Activated CD8-positive, alpha-beta memory T cell treated with anti-CD3 and anti-CD28 coated beads for 36 hours (primary cell): ENCODE measurements at regions not wholly inside any gene's neighbourhood (a gene's known extent, or its start where the extent isn't known, plus 50 kb on each side); places are given as distances from the start of the nearest gene placed in this dataset.

Experiments used
- CTCF ChIA-PET: fragments of 350-600 bp; sonication (Branson Sonifier 250); formaldehyde crosslinking; loops from one replicate; lab custom pipeline; 2021; ENCODE audit warnings: antibody characterized with exemption; lab: Charles Lee
- POLR2A ChIA-PET: fragments of 350-600 bp; sonication (Branson Sonifier 250); formaldehyde crosslinking; loops from one replicate; lab custom pipeline; 2021; ENCODE audit warnings: antibody characterized with exemption; lab: Charles Lee

DNA sequence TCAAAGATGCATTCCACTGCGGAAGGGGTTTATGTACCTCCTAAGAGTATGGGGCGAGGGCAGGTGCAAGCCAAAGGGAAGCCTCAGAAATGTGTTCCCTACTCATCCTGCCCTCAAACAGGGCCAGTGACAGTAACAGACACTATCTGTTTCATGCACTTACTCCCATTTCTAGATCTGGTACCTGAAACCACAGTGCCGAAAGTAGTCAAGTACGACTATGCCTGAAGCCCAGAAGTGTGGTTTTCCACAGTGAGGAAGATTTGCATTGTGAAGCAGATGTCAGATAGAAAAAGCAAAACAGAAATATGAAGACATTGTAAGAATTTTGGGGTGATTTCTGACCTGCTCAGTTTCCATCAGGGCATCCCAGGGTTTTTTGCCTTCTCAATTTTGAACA lies 748.7 kb downstream of the RNF144A start:
- CTCF ChIA-PET, result no interaction called here
- POLR2A ChIA-PET, result interaction anchor here (0.6 kb wide), 1 partner anchor 112 kb away, joined by 10 read pairs; no protein-coding TSS in a partner anchor

DNA sequence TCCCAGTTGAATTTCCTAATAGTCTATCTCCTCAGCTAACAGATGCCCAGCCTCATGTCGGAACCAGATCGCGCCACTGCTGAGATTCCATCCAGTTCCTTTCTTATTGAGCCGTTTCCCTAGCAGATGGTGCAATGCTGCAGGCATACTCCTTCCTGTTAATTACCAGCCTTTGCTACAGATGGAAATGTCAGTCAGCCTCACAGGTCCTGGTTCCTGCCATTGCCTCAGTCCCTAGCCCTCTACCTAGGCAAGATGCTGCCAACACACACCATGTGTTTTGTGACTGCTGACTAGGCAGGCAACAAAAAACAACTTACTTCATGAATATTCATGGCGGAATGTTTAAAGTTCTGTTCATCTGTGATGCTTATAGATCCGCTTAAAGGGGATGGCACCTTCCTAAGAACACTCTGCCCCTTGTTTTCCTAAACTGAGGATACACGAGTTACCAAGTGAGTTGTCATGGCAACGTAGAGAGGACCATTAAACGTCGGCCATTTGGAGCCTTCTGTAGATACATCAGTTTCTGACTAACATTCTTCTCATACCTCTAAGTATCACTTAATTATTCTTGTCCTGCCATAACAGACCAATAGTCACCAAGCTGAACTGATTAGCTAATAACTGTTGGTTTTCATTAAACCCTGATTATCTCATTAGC lies 749.5 kb downstream of the RNF144A start:
- ChIA-PET POLR2A (no interaction called here), CTCF (no interaction called here)

DNA sequence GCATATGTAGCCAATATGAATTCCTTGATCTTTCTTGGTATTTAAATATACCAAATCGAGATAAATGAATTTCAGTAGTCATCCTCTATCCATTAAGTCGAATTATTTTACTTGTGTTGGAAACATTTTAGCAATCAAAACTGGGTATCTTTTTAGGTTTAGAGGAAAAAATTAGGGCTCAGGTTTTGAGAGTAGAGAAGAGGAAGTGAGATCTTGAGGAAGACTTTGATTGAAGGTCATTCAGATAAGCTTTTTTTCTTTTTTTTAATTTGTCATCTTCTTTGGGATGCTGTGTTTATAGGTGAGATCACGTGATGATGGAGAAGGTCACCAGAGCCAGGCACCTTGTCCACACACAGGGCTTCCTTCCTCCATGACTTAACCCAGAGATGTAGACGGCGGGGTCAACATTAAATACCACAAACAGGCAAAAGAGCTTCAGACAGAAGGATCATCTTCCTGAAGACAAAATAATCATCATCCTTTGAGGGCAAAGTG lies 750.1 kb downstream of the RNF144A start:
- CTCF ChIA-PET, result no interaction called here
- POLR2A ChIA-PET, result no interaction called here

DNA sequence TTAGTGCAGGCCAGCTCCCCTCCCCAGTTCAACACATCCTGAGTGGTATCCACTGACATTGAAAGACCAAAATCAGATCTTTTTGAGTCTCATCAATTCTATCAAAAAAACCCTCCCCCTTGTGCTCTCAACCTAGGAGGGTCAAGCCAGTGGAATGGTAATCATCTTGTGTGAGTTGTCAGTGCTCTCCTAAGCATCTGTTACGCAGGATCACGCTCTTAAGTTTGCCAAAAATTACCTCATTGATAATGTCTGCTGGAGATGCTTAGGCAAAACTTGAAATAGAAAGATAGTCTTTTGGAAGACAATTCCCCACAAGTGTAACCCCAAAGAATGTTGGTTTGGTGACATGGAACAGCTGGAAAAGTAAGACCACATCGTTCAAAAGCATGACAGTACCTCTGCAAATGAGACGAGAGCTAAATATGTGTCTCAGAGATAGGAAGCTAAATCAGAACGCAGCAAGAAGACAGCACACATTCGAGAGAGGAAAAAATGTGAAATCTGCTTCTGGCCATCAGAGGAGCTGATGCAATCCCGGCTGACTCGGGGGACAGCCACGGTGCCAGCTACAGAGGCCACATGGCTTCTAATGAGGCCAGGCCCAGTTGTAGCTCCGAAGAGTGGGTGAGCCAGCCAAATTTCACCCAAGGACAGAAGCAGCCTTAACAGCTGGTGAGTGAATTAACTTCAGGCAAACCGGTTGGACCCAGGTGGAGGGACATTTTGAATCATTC lies 753.9 kb downstream of the RNF144A start:
- ChIA-PET POLR2A (interaction anchor here (1.1 to 1.2 kb wide), 2 partner anchors 155 to 219 kb away, joined by 3 read pairs; no protein-coding TSS in a partner anchor), CTCF (interaction anchor here (0.6 to 2.4 kb wide), 17 partner anchors 10 to 1400 kb away, joined by 3 to 7 read pairs (median 4); no protein-coding TSS in a partner anchor)

DNA sequence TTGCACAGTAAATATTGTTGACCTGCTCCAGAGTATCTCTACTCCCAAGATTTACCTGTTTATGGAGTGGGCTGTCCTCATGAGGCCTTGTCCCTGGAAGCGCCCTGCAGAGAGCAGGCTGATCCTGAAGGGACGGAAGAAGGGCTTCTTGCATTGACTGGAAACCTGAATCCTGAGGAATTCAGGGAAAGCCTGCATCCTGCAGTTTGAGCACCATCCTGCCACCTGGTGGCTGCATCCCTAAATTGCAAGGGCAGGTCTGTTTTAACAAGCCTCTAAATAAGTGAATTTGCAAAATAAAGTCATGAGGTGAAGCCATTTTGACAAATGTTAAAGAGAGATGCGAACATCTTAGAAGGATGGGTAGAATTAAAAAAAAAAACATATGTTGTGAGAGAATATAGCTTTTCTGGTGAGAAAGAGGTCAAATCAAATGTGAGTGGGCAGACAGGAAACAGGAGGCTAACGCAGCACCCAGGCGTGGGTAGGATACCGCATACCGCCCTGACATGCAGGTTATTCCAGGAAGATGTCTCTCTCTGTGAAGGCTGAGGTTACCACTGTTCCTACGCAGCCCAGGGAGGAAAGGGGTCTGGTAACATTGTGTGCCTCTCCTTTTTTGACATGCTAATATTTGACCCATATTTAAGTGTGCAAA lies 754.9 kb downstream of the RNF144A start:
- ChIA-PET CTCF (interaction anchor here (0.6 to 2.4 kb wide), 17 partner anchors 9 to 630 kb away, joined by 3 to 7 read pairs (median 4); no protein-coding TSS in a partner anchor), POLR2A (interaction anchor here (1.1 to 1.2 kb wide), 2 partner anchors 154 to 220 kb away, joined by 3 read pairs; no protein-coding TSS in a partner anchor)

DNA sequence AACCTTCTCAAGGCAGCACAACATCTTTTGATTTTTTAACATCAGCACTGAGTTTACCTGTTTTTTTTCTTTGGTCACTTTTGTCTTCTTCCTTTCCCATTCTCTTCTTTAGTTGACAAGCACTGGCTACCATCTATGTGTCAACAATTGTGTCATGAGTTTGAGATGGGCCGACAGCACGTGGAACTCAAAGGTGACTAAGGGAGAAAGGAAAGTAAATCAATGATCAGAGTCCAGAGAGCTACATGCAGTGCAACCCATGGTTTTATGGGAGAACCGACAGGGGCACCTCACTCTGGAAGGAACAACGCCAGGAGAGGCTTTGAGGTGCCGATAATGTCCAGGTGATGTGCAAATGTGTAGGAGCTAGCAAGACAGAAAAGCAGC lies 755.5 kb downstream of the RNF144A start:
- POLR2A ChIA-PET, result interaction anchor here (1.1 kb wide), 1 partner anchor 221 kb away, joined by 3 read pairs; no protein-coding TSS in a partner anchor
- CTCF ChIA-PET, result interaction anchor here (1.5 to 2.4 kb wide), 9 partner anchors 53 to 629 kb away, joined by 3 to 7 read pairs (median 5); no protein-coding TSS in a partner anchor

DNA sequence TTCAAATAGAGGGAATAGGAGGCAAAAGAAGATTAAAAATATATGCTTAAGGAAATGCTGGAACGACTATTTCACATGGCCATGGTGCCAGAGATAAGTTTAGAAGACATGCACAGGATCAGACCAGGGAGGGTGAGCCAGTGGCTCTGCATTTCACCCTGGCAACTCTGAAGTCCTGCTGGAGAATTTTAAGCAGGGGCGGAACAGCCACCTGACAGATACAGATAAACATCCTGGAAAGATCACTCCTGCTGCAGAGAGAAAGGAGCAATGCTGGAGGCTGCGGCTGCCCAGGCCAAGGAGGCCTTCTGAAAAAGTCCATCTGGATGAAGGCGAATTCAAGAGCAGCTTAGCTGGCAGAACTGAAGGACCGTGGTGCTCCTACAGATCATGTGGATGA lies 755.9 kb downstream of the RNF144A start:
- POLR2A ChIA-PET, result no interaction called here
- CTCF ChIA-PET, result interaction anchor here (2.0 to 2.4 kb wide), 3 partner anchors 52 to 223 kb away, joined by 5 to 7 read pairs (median 7); no protein-coding TSS in a partner anchor

DNA sequence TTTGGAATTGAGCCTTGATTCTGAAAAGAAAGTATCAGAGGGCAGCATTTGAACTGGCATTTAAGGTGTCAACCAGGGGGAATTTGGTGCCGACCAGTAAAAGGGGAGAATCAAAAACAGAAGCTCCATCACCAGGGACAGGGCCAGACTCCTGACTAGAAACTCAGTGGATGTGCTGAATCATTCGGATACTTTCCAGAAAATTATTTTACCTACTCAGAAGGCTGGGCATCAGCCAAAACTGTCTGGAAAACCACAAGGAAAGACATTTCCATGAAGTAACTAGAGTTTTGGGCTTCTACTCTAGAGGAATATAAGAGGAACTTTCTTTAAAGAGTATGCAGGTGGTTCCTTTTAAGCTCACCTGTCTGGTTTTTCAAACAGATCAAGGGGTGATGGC lies 756.6 kb downstream of the RNF144A start:
- POLR2A ChIA-PET, result no interaction called here
- CTCF ChIA-PET, result interaction anchor here (2.0 kb wide), 1 partner anchor 223 kb away, joined by 5 read pairs; no protein-coding TSS in a partner anchor

DNA sequence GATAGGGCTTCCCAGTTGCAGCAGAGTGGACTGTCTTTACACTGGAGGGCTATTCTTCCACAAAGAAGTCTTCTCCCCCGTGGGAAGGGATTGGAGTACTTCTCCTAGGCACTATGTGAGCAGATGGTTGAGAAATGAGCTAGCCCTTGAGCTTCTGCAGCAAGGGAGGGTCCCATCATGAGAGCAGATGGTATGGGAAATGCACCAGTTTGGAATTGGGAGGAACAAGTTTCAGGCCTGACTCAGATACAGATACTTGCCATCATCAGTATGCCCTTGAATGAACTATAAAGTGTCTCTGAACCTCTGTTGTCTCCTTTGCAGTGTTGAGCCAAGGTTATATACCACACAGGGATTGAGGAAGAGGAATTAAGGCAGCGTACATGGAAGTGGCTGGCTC lies 757.4 kb downstream of the RNF144A start:
- ChIA-PET POLR2A (no interaction called here), CTCF (no interaction called here)

DNA sequence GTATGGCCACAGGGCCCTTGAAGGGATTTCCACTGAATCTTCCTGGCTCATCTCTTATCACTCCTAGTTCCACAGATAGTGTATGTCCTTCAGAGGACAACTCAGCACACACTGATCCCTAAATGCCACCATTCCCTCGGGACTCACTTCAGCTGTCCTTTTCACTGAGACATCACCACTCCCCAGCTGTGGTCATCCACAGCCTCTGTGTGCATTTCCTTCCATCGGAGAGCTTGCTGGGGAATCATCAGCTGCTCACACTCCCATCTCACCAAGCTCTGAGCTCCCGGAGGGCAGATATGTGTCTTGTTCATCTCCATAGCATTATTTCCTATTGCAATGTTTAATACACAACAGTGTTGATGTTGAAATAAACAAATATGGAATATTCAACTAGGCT lies 759.5 kb downstream of the RNF144A start:
- ChIA-PET POLR2A (no interaction called here), CTCF (no interaction called here)

DNA sequence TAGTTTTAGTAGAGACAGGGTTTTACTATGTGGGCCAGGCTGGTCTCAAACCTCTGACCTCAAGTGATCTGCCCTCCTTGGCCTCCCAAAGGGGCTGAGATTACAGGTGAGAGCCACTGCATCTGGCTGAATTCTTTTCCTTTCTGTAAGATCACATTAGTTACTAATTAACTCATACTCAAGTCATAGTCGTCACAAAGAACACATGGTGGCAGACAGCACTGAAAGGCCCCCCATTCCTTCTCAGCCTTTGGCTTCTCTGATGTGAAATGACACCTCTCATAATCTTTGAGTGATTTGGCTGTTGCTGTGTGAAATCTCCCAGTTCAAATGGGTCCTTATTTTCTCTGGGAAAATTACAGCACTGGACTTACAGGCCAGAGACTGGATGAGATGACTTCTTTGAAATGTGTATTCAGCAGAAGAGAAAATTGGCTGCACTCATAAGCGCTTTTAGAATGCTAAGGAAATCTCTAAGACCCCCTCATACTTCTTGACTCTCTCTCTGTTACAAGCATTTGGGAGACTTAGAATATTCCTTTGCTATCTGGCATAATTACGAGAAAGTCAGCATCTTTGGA lies 764.8 kb downstream of the RNF144A start:
- POLR2A ChIA-PET, result no interaction called here
- CTCF ChIA-PET, result no interaction called here

DNA sequence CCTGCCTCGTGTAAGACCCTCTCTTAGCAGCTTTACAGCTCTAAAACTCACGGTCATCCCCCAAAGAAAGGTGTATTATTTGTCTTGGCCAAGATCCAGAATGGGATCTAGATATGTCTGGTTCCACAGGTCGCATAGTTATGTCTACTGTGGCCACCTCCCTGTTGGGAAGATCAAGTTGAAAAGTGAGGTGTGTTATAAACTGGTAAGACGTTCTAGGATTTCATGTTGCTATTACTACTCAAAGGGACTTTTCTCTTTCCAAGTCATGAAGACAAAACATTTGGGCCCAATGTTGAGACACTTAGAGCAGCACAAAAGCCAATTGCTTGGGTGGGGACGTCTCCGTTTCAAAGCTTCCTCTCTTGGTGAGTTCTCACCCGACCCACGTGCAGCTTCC lies 766.0 kb downstream of the RNF144A start:
- ChIA-PET POLR2A (no interaction called here), CTCF (no interaction called here)

DNA sequence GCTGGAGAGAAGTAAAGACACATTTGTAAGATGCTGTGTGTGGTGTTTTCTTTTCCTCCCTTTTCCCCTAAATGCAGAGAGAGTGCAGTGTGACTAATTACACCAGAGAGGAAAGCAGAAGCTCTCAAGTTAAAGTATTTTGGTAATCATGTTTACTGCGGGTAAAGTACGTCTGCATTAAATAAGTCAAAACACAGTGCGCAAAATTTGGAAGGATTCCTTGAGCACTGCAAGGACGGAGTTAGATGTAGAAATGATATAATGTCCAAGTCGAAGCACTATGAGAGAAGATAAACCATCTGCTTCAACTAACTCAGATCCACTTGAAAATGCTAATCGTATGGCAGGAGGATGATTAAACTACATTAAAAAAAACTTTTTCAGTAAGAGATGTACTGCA lies 766.5 kb downstream of the RNF144A start:
- ChIA-PET POLR2A (no interaction called here), CTCF (no interaction called here)

DNA sequence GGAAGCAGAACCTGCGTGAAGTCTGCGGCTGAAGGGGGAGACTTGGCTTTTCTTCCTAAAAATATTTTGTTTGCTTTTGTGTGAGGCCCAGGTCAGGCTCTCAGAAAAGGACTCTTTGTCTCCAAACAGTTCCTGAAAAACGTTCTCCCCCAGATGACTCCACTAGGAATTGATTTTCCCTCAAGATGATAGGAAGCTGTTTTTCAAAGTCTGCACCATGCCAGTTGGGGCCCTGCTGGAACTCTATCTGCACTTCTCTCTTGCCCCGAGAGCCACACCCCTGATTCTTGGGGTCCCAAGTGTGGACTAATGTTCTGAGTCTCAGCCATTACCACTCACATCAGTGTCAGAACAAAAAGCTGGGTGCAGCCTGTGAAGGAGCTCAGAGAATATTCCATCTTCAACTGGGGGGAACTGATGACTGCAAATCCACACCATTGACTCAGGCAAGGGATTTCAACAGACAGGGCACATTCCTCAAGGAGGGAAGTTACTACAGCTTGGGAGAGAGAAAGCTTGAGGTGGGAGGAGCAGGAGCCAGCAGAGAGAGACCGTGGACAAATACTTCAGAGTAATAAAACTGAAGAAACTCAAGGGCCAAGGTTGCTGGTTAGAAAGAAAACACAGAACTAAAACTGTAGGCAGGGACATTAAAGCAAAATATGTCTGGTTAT lies 768.3 kb downstream of the RNF144A start:
- ChIA-PET POLR2A (no interaction called here), CTCF (no interaction called here)

DNA sequence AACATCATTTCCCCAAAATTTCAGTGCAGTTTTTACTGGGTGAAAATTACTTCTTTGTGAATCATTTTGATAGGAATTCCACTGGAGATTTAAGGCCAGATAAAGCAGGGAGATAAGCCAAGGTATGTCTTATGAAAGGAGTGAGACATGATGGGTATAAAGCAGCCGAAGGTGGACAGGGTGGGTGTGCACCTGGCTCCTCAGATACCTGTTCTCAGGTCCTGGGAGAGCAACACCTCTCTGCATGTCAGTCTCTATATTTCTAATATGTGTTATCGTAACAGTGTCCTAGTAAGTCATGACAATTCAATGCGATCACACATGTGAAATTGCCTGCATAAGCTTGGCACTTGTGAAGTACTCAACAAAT lies 768.8 kb downstream of the RNF144A start:
- POLR2A ChIA-PET, result no interaction called here
- CTCF ChIA-PET, result no interaction called here

DNA sequence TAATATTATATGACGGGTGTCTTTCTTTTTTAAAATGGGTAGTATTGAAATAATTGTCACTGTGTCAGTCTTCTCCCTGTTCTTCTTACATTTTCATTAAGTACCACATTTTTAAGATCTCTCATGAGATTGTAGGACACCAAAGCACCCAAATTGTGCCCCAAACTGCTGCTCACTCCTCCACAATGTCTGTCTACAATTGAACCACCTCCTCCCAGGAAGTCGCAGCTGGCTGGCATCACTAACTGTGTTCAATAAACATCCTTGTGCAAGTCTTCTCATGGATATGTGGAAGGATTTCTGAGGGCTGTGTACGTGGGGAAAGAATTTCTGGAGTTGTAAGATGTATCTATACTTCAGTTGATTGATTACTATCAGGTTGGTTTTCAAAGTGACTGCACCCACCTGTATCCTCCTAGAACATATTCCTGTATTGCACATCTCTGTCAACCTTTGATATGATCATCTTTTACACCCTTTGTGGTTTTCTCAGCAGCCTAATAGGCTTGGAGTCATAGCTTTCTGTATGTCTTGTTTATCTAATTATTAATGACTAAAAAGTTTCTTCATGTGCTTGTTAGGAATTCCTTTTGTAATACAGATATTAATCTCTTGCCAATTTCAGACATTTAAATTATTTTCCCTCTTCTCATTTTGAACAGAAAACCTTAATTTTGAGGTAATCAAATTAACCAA lies 774.9 kb downstream of the RNF144A start:
- CTCF ChIA-PET, result no interaction called here
- POLR2A ChIA-PET, result no interaction called here

DNA sequence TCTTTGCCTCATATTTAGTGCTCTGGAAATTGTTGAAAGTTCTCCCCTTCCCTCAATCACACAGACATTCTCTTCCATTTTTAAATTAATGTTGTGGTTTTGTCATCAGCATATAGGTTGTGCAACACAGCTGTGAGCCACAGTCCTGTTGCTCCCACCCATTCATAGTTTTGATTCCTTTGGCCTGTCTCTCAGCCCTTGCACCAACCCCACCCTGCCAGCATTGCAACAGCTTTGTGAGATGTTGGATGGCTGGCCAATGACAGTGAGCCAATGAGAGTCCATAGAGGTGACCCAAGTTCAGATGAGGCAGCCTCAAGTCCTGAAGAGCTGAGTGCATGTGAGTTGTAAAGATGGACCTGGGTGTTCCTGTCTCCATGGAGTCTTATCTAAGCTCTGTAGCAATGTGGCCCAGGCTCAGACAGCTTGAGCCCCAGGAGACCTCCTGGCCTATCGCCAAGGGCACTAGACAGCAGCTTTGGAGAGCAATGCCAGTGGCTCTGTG lies 775.5 kb downstream of the RNF144A start:
- POLR2A ChIA-PET, result no interaction called here
- CTCF ChIA-PET, result no interaction called here
